MM.1S (cell line): ENCODE measurements at regions not wholly inside any gene's neighbourhood (a gene's known extent, or its start where the extent isn't known, plus 50 kb on each side); places are given as distances from the start of the nearest gene placed in this dataset.

Experiments used
- CTCF ChIP-seq: fragments of 300-600 bp; sonication (generic); IDR thresholded peaks from 2 replicates; pipeline ENCODE4 v1.5.1; 2016; ENCODE audit warnings: antibody characterized with exemption, low read length, mixed read lengths
- EZH2 ChIP-seq: fragments of 300-600 bp; sonication (generic); optimal IDR thresholded peaks from 2 replicates; pipeline ENCODE3; 2017; ENCODE audit warnings: low read depth, mild to moderate bottlenecking, antibody characterized with exemption, low read length, mixed read lengths

GRCh38 chr10:120979435-120980278, 128.5 kb downstream of the WDR11 start:
- TF ChIP-seq CTCF (no peak), EZH2 (no peak)
